ENCODE measurements at regions not wholly inside any gene's neighbourhood (a gene's known extent, or its start where the extent isn't known, plus 50 kb on each side); places are given as distances from the start of the nearest gene placed in this dataset.

- no peak for TF ChIP-seq CTCF (IDR thresholded peaks at IDR 0.05)
- no peak for TF ChIP-seq EP300 (IDR thresholded peaks at IDR 0.05)
Measured at GRCh38 chr4:137263206-137263605, 269.1 kb downstream of the PCDH18 start.
